OCI-LY1 (cell line): ENCODE measurements at regions not wholly inside any gene's neighbourhood (a gene's known extent, or its start where the extent isn't known, plus 50 kb on each side); places are given as distances from the start of the nearest gene placed in this dataset.

Source experiments
- CTCF ChIP-seq: fragments of 200-600 bp; sonication (generic), shearing (Covaris generic); IDR thresholded peaks from 2 replicates; pipeline ENCODE4 v1.5.1; 2017; ENCODE audit warnings: mild to moderate bottlenecking, antibody characterized with exemption, low read length, moderate library complexity, mixed read lengths
- EZH2 ChIP-seq: fragments of 200-600 bp; sonication (generic), shearing (Covaris generic); IDR thresholded peaks from 2 replicates; pipeline ENCODE4 v1.8.0; 2017; ENCODE audit warnings: borderline replicate concordance, mixed run types, mild to moderate bottlenecking, antibody characterized with exemption, low read length, moderate library complexity, mixed read lengths

DNA sequence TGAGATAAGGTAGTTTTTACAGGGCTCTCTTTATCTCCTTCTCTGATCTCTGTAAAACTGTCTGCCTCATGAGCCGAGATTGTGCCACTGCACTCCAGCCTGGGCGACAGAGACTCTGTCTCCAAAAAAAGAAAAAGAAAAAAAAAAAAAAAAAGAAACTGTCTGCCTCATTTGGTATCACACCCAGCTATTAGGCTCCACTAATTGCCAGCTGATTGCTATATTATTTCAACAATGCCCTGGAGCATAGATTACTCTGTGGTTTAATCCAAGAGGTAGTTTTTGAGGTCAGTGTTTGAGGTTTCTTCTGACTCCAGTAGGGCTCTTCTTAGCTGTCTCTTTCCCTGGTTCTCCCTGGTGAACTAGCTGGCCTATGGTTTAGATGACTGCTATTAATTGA lies 268.1 kb upstream of the PLPP4 start:
- TF ChIP-seq EZH2: no peak
- TF ChIP-seq CTCF: no peak
